Peyer's patch (tissue), 4 donors: ENCODE measurements at regions not wholly inside any gene's neighbourhood (a gene's known extent, or its start where the extent isn't known, plus 50 kb on each side); places are given as distances from the start of the nearest gene placed in this dataset.

Source experiments
- DNase-seq, 3 donors: peaks; one replicate each; pipeline ENCODE4 v3.0.0-alpha.2; 2017 to 2019
- H3K27ac ChIP-seq, 4 donors: fragments of 200-600 bp; sonication (generic); one replicate each; pipeline ENCODE4 v1.5.1; 2016 to 2019
- H3K27me3 ChIP-seq, 2 donors: fragments of 200-600 bp; sonication (generic); one replicate each; pipeline ENCODE4 v1.5.1; 2019
- H3K36me3 ChIP-seq, 3 donors: fragments of 200-600 bp; sonication (generic); one replicate each; pipeline ENCODE4 v1.5.1; 2016 to 2019
- H3K4me1 ChIP-seq, 4 donors: fragments of 200-600 bp; sonication (generic); one replicate each; pipeline ENCODE4 v1.5.1; 2016 to 2019
- H3K4me3 ChIP-seq, 4 donors: fragments of 200-600 bp; sonication (generic); 1 replicate in 3 of 4; 2 replicates in 1 of 4; pipeline ENCODE4 v1.5.1; 2016 to 2019; ENCODE audit warnings: mild to moderate bottlenecking in 1 of 4
- H3K9me3 ChIP-seq, 4 donors: fragments of 200-600 bp; sonication (generic); one replicate each; pipeline ENCODE4 v1.5.1; 2016 to 2019; ENCODE audit warnings: mild to moderate bottlenecking in 1 of 4
- POLR2A ChIP-seq, 2 donors: fragments of 450-650 bp; IDR thresholded peaks; one replicate each; pipeline ENCODE4 v1.5.1; 2017; ENCODE audit warnings: antibody characterized with exemption in 2 of 2, mild to moderate bottlenecking in 2 of 2, moderate library complexity in 2 of 2
- TF ChIP-seq, protein P1 (sequence below), 6 experiments: fragments of 450-650 bp in 4 of 6; fragments of 200-600 bp in 2 of 6; sonication (generic) in 1 of 6; IDR thresholded peaks; one replicate each; pipeline ENCODE4 v1.5.1; 2017 to 2019; ENCODE audit warnings: antibody characterized with exemption in 6 of 6, mild to moderate bottlenecking in 3 of 6, moderate library complexity in 1 of 6

DNA sequence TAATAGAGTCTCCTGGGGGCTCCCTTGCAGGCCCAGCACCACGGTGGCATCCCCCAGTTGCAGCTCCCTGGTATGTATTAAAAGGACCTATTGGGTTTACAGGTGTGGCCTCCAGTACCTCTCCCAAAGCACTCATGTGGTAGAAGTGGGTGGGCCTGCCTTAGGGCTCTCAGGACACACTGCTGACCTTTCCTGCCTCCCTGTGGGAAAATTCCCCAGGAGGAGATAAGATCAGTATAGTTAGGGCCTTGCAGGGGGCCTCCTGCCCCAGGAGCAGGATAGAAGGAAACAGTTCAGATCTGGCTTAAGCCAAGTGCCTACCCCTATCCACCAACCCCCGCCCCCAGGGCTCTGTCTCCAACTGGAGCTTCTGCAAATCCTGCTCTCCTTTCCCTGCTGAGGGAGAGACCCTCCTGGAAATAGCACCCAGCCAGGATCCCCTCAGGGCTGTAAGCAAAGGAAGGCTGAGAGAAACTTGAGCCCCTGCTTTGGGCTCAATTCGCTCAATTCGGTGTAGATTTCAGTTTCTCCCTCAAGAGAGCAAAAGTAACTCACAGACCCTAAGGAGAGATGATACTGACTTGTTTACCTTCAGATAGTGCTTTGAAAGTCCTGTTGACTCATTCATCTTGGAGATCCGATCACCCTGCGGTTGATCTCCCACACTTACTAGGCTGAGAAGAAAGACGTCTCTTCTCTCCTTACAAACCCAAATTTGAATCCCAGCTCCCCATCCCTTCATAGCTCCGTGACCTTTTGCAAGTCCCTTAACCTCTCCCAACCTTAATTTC, 130.6 kb downstream of the WDR11 start:
- Histone ChIP-seq H3K36me3 (no peaks in the 10 kb centered on the region), H3K9me3 (no peaks in the 10 kb centered on the region), H3K4me1 (peaks cover 0 to 22% (median 3%) of the 10 kb centered on the region in 4 donors), H3K27me3 (no peaks in the 10 kb centered on the region), H3K4me3 (no peak overlapping the region), H3K27ac (no peak overlapping the region)
- DNase-seq = no peak
- TF ChIP-seq, protein P1, sequence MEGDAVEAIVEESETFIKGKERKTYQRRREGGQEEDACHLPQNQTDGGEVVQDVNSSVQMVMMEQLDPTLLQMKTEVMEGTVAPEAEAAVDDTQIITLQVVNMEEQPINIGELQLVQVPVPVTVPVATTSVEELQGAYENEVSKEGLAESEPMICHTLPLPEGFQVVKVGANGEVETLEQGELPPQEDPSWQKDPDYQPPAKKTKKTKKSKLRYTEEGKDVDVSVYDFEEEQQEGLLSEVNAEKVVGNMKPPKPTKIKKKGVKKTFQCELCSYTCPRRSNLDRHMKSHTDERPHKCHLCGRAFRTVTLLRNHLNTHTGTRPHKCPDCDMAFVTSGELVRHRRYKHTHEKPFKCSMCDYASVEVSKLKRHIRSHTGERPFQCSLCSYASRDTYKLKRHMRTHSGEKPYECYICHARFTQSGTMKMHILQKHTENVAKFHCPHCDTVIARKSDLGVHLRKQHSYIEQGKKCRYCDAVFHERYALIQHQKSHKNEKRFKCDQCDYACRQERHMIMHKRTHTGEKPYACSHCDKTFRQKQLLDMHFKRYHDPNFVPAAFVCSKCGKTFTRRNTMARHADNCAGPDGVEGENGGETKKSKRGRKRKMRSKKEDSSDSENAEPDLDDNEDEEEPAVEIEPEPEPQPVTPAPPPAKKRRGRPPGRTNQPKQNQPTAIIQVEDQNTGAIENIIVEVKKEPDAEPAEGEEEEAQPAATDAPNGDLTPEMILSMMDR (IDR thresholded peaks at IDR 0.05) = no peak
- TF ChIP-seq POLR2A (IDR thresholded peaks at IDR 0.05) = no peak

DNA sequence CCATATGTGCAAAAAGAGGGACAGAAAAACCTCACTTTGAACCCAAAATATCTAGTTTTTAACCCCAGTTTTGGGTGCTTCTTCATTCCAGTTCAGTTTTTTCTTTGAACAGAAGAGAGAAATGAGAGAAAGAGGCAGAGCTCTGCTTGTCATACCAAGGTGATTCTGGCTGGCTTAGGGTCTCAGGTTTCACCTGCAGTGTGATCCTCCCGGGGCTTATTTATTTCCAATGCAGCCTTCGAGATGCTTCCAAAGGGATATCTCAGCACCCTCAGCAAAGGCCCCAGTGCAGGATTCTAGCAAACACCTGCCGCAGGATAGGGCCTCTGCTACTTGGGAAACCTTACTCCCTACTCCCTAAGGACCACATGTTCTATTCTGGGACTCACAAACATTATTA, 131.3 kb downstream of the WDR11 start:
- no peaks in the 10 kb centered on the region for H3K9me3 ChIP-seq
- no peaks in the 10 kb centered on the region for H3K27me3 ChIP-seq
- H3K4me1 ChIP-seq = peaks cover 0 to 22% (median 3%) of the 10 kb centered on the region in 4 donors
- no peak overlapping the region for H3K4me3 ChIP-seq
- TF ChIP-seq POLR2A (IDR thresholded peaks at IDR 0.05) = no peak
- TF ChIP-seq, protein P1 (IDR thresholded peaks at IDR 0.05) = no peak
- H3K36me3 ChIP-seq = no peaks in the 10 kb centered on the region
- no peak overlapping the region for H3K27ac ChIP-seq
- no peak for DNase-seq

GRCh38 chr10:120983721-120984120, 132.6 kb downstream of the WDR11 start:
- Histone ChIP-seq H3K4me3 (no peak overlapping the region), H3K36me3 (no peaks in the 10 kb centered on the region), H3K27ac (no peak overlapping the region), H3K4me1 (peaks cover 0 to 14% (median 3%) of the 10 kb centered on the region in 4 donors), H3K27me3 (no peaks in the 10 kb centered on the region), H3K9me3 (peaks cover 0 to 4% (median 0%) of the 10 kb centered on the region in 4 donors)
- DNase-seq = no peak
- no peak for TF ChIP-seq POLR2A (IDR thresholded peaks at IDR 0.05)
- TF ChIP-seq, protein P1 (IDR thresholded peaks at IDR 0.05) = no peak

DNA sequence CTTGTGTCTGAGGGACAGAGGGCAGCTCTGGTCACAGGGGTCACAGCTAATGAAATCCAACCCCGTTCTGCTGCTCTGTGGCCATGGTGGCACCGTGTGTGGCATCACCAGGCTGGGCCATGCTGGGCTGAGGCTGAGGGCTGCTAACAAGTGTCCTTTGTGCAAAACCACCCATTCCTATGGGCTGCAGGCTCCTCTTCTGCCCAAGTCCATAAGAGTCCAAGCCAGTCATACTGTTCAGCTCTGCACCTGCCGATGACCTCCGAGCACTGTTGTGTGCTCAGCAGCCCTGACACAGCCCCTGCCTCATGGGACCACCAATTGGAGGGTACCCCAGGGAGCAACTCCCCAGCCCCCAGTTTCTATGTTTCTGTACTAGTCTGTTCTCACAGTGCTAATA, 133.1 kb downstream of the WDR11 start:
- no peak for DNase-seq
- Histone ChIP-seq H3K4me1 (peaks cover 0 to 9% (median under 1%) of the 10 kb centered on the region in 4 donors), H3K9me3 (peaks cover 0 to 5% (median 0%) of the 10 kb centered on the region in 4 donors), H3K27ac (no peak overlapping the region), H3K27me3 (no peaks in the 10 kb centered on the region), H3K4me3 (no peak overlapping the region), H3K36me3 (no peaks in the 10 kb centered on the region)
- TF ChIP-seq POLR2A (IDR thresholded peaks at IDR 0.05) = no peak
- TF ChIP-seq, protein P1 (IDR thresholded peaks at IDR 0.05) = no peak

DNA sequence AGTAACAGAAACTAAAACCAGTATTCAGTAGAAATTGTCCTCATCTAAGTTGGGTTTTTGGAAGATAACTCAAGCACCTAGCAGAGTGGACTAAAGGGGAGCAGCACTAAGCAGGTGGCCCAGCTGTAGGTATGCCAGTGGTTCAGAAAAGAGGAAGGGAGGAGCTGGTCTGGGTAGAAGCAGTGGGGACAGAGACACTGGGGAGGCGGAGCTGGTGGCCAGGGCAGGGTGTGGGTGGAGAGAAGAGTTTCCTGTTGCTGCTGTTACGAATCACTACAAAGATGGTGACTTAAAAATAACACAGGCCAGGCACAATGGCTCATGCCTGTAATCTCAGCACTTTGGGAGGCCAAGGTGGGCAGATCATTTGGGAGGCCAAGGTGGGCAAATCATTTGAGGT, 136.2 kb downstream of the WDR11 start:
- no peak overlapping the region for H3K4me3 ChIP-seq
- no peak overlapping the region for H3K27ac ChIP-seq
- no peaks in the 10 kb centered on the region for H3K4me1 ChIP-seq
- H3K27me3 ChIP-seq = no peaks in the 10 kb centered on the region
- no peaks in the 10 kb centered on the region for H3K36me3 ChIP-seq
- TF ChIP-seq, protein P1 (IDR thresholded peaks at IDR 0.05) = no peak
- no peak for TF ChIP-seq POLR2A (IDR thresholded peaks at IDR 0.05)
- H3K9me3 ChIP-seq = peaks cover 0 to 5% (median 0%) of the 10 kb centered on the region in 4 donors
- no peak for DNase-seq
